Fibroblast of villous mesenchyme (primary cell): ENCODE measurements at regions not wholly inside any gene's neighbourhood (a gene's known extent, or its start where the extent isn't known, plus 50 kb on each side); places are given as distances from the start of the nearest gene placed in this dataset.

Source experiments
- DNase-seq: peaks from one replicate; pipeline ENCODE4 v3.0.0-alpha.2; 2010; ENCODE audit warnings: low read depth
- H3K4me3 ChIP-seq: 2 replicates; pipeline ENCODE4 v1.5.1; 2011; ENCODE audit warnings: low read depth, mild to moderate bottlenecking, low read length
- TF ChIP-seq, protein P1 (sequence below): IDR thresholded peaks from 2 replicates; pipeline ENCODE4 v1.5.1; 2012; ENCODE audit warnings: low read depth, mild to moderate bottlenecking, low read length; ENCODE audit not compliant: insufficient read depth

DNA sequence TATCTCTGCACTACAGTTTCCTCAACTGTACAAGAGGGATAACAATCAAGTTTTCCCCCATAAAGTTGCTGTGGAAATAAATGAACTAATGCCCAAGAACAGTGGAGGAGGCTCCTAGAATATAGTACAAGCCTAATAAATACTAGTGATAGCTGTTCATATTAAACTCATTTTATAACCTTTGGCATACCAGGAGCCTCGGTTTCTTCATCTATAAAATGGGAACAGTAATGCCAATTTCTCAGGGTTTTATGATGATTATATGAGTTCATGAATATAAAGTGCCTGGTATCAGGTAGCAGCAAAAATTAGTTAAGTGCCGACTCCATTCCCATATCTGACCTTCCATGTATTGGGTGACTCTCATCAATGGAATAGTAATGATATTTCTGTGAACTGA, 311.1 kb upstream of the MAF start:
- TF ChIP-seq, protein P1, sequence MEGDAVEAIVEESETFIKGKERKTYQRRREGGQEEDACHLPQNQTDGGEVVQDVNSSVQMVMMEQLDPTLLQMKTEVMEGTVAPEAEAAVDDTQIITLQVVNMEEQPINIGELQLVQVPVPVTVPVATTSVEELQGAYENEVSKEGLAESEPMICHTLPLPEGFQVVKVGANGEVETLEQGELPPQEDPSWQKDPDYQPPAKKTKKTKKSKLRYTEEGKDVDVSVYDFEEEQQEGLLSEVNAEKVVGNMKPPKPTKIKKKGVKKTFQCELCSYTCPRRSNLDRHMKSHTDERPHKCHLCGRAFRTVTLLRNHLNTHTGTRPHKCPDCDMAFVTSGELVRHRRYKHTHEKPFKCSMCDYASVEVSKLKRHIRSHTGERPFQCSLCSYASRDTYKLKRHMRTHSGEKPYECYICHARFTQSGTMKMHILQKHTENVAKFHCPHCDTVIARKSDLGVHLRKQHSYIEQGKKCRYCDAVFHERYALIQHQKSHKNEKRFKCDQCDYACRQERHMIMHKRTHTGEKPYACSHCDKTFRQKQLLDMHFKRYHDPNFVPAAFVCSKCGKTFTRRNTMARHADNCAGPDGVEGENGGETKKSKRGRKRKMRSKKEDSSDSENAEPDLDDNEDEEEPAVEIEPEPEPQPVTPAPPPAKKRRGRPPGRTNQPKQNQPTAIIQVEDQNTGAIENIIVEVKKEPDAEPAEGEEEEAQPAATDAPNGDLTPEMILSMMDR = no peak
- DNase-seq = no peak
- H3K4me3 ChIP-seq = no peak overlapping the region

DNA sequence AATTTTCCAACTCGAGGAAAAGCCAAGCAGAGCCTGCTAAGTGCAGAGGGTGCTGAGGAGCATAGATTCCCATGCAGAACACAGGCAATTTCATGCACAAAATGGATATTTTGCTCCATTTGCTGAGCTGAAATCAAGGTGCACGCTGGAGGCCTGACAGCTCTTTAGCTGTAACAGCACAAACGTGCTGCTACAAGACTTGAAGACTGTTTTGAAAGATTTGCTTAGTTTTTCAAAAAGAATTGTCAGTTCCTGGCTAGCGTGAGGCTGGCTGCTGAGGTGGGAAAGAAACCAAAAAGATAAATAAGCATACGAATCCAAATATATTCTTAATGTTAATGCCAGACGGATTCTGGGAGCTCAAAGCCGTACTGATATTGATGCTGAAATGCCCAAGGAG, 309.0 kb upstream of the MAF start:
- no peak for DNase-seq
- TF ChIP-seq, protein P1 = no peak

DNA sequence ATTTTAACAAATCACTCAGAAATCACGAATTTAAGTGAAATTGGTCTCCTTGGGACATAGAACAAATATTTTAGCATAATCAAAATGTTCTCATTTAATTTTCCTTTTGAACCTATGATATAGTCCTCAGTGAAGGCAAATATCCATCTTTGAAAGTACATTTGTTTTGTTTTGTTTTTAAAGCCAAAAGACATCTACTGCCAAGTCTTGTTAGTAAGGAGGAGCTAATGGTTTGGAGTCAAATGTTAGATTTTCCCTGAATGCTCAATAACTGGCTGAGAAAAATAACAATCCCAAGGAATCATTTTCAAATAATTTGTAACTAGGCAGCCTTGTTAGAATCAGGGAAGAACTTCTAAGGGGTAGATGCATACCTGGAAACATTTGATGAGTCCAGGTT, 302.9 kb upstream of the MAF start:
- no peak for DNase-seq
- H3K4me3 ChIP-seq = no peak overlapping the region
- TF ChIP-seq, protein P1 = no peak

More for the DNA sequence above, 309.0 kb upstream of the MAF start:
- H3K4me3 ChIP-seq = no peak overlapping the region

DNA sequence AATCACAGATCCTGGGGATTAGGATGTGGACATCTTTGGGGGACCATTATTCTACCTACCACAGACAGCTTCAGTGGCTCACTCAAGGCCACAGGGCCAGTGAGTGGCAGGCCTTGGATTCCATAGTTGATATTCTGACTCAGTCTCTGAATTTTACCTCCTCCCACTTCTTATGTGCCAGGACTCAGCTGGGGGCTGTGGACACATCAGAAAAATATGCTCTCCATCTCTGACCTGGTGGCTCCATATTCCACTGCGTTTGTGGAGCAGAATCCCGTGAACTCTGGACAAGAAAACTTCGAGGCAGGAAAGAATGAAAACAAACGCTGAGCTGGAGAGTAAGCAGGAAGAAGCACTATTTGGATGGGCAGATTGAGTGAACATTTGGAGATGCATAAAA, 301.8 kb upstream of the MAF start:
- DNase-seq = no peak
- no peak overlapping the region for H3K4me3 ChIP-seq
- TF ChIP-seq, protein P1 = no peak

- TF ChIP-seq, protein P1 = no peak
- DNase-seq = no peak
- no peak overlapping the region for H3K4me3 ChIP-seq
These were observed 301.0 kb upstream of the MAF start for GRCh38 chr16:79901522-79901921.

GRCh38 chr16:79899716-79900115, 299.2 kb upstream of the MAF start:
- no peak overlapping the region for H3K4me3 ChIP-seq
- TF ChIP-seq, protein P1 = no peak
- no peak for DNase-seq

- DNase-seq = no peak
- TF ChIP-seq, protein P1 = no peak
- no peak overlapping the region for H3K4me3 ChIP-seq
These were observed 298.8 kb upstream of the MAF start for GRCh38 chr16:79899316-79899715.
